Fibroblast of lung (primary cell): ENCODE measurements at regions not wholly inside any gene's neighbourhood (a gene's known extent, or its start where the extent isn't known, plus 50 kb on each side); places are given as distances from the start of the nearest gene placed in this dataset.

Experiments used
- EZH2 ChIP-seq: IDR thresholded peaks from 2 replicates; pipeline ENCODE4 v1.5.1; 2012; ENCODE audit warnings: low read length, control low read depth, mild to moderate bottlenecking; ENCODE audit errors: missing control alignments
- TF ChIP-seq, protein P1 (sequence below), 2 donors: IDR thresholded peaks in 1 of 2; conservative IDR thresholded peaks in 1 of 2; 1 replicate in 1 of 2; 2 replicates in 1 of 2; pipeline ENCODE4 v1.5.1; 2011 to 2012; ENCODE audit warnings: low read length in 2 of 2, control low read depth in 1 of 2, inconsistent platforms in 1 of 2, low read depth in 1 of 2, mild to moderate bottlenecking in 1 of 2

DNA sequence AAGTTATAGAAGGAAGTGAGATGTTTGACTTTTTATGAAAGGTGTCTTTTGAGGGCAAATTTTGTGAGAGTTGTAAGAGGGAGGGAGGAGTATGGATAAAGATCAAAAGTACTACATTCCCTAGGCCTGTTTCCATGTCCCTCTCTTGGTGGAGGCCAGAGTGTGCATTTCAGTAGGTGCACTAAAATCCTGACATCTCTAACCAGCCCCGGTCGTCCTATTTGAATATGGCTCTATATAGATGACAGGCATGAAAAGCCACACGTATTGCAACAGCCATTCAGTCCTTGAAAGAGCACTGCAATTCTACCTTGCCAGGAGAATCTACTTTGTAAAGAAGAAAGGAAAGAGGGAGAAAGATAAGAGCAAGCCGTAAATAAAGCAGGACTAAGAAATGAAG is 510.1 kb downstream of the IRS2 start:
- TF ChIP-seq, protein P1, sequence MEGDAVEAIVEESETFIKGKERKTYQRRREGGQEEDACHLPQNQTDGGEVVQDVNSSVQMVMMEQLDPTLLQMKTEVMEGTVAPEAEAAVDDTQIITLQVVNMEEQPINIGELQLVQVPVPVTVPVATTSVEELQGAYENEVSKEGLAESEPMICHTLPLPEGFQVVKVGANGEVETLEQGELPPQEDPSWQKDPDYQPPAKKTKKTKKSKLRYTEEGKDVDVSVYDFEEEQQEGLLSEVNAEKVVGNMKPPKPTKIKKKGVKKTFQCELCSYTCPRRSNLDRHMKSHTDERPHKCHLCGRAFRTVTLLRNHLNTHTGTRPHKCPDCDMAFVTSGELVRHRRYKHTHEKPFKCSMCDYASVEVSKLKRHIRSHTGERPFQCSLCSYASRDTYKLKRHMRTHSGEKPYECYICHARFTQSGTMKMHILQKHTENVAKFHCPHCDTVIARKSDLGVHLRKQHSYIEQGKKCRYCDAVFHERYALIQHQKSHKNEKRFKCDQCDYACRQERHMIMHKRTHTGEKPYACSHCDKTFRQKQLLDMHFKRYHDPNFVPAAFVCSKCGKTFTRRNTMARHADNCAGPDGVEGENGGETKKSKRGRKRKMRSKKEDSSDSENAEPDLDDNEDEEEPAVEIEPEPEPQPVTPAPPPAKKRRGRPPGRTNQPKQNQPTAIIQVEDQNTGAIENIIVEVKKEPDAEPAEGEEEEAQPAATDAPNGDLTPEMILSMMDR (conservative IDR thresholded peaks at IDR 0.05 in 1 of 2, IDR thresholded peaks at IDR 0.05 in 1 of 2; ENCODE audit: low read depth in 1 of 2, low read length in 2 of 2), result no peak
- no peak for TF ChIP-seq EZH2
